DMS114 treated with DMSO at 0.1 percent for 48 hours (cell line): ENCODE measurements at regions not wholly inside any gene's neighbourhood (a gene's known extent, or its start where the extent isn't known, plus 50 kb on each side); places are given as distances from the start of the nearest gene placed in this dataset.

Experiments used
- DNase-seq: peaks from one replicate; lab custom pipeline; 2025; ENCODE audit not compliant: unreplicated experiment; lab: John Stamatoyannopoulos, UW

- no peak for DNase-seq
Observed at GRCh38 chr3:193844472-193844871, 251.5 kb downstream of the OPA1 start.

DNA sequence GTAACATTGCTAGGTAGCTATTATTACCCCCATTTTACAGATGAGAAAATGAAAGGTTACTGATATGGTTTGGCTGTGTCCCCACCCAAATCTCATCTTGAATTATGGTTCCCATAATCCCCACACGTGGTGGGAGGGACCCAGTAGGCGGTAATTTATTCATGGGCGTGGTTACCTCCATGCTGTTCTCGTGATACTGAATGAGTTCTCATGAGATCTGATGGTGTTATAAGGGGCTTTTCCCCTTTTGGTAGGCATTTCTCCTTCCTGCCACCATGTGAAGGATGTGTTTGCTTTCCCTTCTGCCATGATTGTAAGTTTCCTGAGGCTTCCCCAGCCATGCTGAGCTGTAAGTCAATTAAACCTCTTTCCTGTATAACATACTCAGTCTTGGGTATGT lies 252.1 kb downstream of the OPA1 start:
- no peak for DNase-seq

- DNase-seq: no peak
Observed at GRCh38 chr3:193846569-193846968, 253.6 kb downstream of the OPA1 start.

GRCh38 chr3:193847402-193847801 lies 254.4 kb downstream of the OPA1 start:
- DNase-seq: no peak

DNA sequence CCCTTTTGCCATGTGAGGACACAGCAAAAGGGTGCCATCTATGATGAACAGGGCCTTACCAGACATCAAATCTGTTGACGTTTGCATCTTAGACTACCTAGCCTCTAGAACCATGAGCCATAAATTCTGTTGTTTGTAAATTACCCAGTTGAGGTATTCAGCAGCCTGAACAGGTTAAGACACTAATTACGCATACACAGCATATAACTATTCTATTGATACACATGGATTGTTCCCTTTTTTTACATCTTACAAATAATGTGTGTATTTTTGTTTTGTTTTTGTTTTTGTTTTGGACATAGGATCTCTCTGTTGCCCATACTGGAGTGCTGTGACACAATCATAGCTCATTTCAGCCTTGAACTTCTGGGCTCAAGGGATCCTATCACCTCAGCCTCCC lies 255.5 kb downstream of the OPA1 start:
- DNase-seq: no peak

DNA sequence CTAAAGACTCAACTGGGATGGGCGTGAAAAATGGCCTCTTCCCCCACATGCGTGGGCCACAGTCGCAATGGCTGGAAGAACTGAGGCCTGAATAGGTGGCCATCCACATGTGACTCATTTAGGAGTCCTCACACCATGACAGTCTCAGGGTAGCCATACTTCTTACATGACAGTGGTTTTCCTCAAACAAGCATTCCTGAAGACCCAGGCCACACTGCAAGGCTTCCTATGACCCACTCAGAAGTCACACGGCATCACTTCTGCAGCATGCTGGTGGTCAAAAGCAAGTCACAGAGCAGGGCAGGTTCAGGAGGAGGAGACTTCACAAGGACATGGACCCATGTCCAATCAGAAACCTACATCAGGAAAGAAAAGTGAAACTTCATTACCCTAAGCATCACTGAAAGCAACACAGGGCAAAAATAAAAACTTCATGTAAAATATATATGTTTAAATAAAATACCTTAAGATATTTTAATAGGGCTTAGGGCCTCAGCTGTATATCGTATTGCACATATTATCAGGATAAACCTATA lies 257.1 kb downstream of the OPA1 start:
- DNase-seq: no peak

- DNase-seq: no peak
Observed at GRCh38 chr3:193851428-193851847, 258.4 kb downstream of the OPA1 start.

DNA sequence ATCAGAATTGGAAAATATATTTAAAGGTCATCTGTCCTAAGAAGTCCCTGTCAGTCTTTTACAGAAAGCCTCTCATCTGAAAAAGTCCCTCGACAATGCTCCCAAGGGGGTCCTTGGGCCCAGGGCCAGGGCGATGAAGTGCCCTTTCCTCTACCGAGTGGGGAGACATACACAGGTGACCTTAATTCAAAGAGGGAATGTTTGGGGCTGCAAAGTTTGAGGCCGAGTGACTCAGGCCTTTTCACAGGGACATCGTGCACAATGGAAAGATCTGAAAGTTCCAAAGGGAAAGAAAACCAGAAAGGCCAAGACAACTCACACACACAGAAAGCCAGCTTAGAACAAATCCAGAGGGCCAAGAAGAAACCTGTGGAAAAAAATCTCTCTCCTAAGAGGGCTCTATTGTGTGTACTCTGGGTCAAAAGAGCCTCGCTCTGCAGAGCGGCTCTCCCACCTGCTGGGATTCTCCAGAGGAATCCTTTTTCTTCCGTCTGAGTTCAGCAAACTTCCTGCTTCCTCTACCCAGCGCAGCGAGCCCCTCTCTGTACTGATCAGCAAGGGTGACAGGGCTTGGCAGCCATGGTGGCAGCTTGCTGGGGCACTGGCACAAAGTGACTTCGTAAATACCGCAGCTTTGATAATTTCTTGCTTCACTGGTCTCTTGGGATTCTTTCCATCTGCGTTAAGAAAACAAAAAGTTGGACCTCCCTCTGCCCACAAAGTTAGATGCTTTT lies 259.1 kb downstream of the OPA1 start:
- no peak for DNase-seq

DNA sequence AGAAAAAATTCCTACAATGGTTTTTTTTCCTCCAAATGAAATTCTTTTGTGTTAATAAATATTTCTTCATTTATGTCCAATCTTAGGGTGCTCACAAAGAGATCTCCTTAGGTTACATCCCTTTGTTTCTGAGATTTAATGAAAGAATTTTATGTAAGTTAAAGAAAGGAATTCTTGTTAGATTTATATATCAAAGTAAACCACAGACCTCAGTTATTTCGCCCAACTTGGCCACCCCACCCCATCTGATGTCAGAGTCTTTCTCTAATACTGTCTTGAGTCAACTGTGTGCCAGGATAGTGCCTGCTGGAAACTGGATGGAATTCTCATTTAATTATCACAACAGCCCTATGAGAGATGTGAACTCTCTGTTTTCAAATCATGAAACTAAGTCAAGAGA lies 259.9 kb downstream of the OPA1 start:
- no peak for DNase-seq

DNA sequence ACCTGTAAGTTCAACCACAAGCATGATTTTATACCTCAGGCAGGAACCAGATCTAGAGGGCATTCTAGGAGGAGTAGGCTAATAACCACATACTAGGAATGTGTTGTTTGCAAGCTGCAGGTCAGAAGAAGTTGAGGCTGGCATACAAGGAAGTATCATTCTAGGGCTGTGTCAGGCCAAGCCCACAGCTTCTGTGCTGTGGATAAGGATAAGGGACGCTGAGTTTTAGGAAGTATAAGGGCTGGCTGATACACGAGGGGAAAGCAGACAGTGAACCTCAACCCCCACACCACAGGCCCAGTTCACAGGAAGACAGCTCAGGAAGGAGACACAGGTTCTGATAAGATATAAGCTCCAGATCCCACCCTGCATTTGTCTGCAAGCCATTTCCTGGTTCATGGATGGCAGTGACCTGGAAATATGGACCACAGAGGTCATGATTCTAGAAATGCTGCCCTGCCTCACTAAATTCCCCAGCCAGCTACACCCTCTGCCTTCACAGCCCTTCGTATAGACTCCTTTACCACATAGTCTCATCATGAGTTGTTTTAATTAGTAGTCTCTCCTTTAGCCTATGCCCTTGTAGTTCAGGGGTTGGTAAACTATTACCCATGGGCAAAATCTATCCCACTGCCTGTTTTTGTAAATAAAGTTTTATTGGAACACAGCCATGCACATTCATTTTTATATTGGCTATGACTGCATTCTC lies 260.7 kb downstream of the OPA1 start:
- no peak for DNase-seq

DNA sequence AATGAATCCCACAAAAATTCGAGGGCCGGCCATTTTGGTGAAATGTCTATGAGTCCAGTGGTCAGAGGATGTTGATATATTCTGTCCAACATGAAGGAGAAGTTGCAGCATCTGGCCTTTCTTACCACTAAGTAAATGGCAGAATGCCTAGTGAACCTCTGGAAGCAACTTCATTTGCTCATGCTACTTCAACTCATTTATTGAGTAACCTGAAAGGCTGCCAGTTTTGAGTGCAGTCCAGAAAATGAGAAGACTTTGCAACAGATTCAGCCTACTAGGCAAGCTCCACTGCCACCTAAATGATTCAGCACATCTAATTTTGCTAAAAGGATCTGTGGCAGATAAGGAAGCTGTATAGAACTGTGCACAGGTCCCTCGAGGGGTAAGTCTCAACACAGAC lies 265.0 kb downstream of the OPA1 start:
- DNase-seq: no peak

- DNase-seq: no peak
Observed at GRCh38 chr3:193859195-193859594, 266.2 kb downstream of the OPA1 start.

- DNase-seq: no peak
Observed at GRCh38 chr3:193861012-193861411, 268.0 kb downstream of the OPA1 start.

GRCh38 chr3:193862843-193863242 lies 269.8 kb downstream of the OPA1 start:
- DNase-seq: no peak

DNA sequence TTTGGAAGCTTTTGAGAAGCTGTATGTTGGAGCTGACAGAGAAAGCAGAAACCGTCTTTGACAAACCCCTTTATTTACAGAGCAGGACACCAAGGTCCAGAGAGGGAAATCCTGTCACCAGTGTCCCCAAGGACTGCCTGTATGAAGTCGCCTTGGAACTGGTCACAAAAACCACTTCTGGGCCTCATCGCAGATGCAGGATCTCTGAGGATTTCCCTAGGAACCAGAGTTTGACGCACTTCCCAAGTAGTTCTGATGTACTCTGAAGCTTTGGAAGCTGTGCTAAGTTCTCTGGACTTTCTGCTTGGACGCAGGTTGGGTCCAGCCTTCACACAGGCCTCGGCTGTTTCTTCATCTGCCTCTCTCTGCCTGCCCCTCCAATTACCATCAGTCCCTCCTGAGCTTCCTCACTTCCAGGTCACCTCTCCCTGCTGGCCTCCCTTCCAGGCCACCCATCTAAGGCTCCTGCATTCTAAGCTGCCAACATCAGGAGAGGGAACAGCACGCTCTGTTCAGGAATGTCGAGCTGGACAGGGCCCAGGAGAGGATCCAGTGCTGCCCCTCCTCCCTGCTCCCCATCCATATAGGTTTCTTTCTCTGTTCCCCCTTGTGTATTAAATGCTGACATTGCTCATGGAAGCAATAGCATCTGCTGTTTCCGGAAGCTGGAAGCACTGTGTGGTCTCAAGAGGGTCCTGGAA lies 270.8 kb downstream of the OPA1 start:
- no peak for DNase-seq

GRCh38 chr3:193865339-193865738 lies 270.6 kb upstream of the HES1 start:
- DNase-seq: no peak

GRCh38 chr3:193865896-193866480 lies 270.0 kb upstream of the HES1 start:
- DNase-seq: no peak

- DNase-seq: no peak
Observed at GRCh38 chr3:193868590-193868989, 267.4 kb upstream of the HES1 start.

DNA sequence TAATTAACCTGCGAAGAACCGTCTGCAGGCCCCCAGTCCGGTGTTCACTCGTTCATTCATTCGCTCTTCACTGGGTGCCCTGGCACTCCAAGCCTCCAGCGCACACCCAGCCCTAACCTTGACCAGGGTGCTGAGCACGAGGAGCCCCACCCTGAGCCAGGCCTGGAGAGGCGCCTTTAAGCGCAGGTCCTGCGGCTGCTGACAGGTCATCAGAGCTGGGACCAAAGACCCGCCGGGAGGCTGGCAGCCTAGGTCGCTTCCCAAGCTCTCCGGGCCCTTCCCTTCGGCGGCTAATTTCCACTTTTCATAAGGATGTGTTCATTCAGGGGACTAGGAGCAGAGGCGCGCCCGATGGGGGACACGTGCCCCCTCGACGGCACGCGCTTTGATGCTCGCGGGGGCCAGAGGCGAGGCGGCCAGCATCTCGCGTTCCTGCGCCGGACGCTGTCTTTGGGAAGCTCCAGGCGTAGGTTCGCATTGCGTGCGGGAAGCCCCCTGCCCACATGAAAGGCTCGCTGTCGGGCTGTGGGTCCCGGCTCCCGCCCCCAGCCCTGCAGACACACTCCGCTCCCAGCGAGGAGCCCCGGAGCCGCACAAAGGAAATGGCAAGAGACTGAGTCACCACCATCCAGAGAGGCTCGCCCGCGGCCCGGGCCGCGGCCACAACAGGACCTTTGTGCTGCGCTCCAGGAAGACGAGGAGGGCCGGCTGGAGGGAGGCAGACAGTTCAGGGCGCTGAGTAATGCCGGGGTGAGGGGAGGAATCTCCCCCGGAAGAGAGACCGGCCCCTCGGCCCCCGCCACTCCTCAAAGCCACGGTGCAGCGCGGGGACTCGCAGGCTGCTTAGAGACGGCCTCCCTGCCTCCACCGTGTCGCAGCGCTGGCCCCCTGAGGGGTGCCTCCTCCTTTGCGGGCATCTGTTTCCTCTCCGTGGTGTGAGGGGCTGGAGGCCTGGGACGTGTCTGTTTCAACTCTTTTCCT lies 266.4 kb upstream of the HES1 start:
- no peak for DNase-seq
